GM12878 (cell line): ENCODE measurements at regions not wholly inside any gene's neighbourhood (a gene's known extent, or its start where the extent isn't known, plus 50 kb on each side); places are given as distances from the start of the nearest gene placed in this dataset.

Source experiments
- BCL11A ChIP-seq: IDR thresholded peaks from 2 replicates; pipeline ENCODE4 v1.6.1; 2011; ENCODE audit warnings: low read depth, low read length
- E2F8 ChIP-seq: fragments of 450-650 bp; IDR thresholded peaks from 2 replicates; pipeline ENCODE4 v1.6.1; 2018; ENCODE audit warnings: mild to moderate bottlenecking, low read depth, moderate library complexity; ENCODE audit not compliant: partially characterized antibody
- REST ChIP-seq: IDR thresholded peaks from 2 replicates; pipeline ENCODE4 v1.6.1; 2012; ENCODE audit warnings: mild to moderate bottlenecking, low read depth, low read length
- SIN3A ChIP-seq: IDR thresholded peaks from 2 replicates; pipeline ENCODE4 v1.6.1; 2012; ENCODE audit warnings: low read depth, low read length, improper control_type of control experiment
- SKIL ChIP-seq: fragments of 450-650 bp; IDR thresholded peaks from 2 replicates; pipeline ENCODE4 v1.6.1; 2017; ENCODE audit warnings: mild to moderate bottlenecking, low read depth, inconsistent platforms; ENCODE audit not compliant: poor library complexity, severe bottlenecking
- SRF ChIP-seq, 2 experiments: IDR thresholded peaks; 2 replicates each; pipeline ENCODE4 v1.6.1; 2011; ENCODE audit warnings: low read depth in 2 of 2, low read length in 2 of 2, mild to moderate bottlenecking in 1 of 2, moderate library complexity in 1 of 2
- TCF3 ChIP-seq: IDR thresholded peaks from 2 replicates; pipeline ENCODE4 v1.6.1; 2012; ENCODE audit warnings: low read depth, mild to moderate bottlenecking, low read length, borderline replicate concordance; ENCODE audit not compliant: insufficient read depth
- USF2 ChIP-seq: IDR thresholded peaks from 2 replicates; pipeline ENCODE4 v1.6.1; 2011; ENCODE audit warnings: low read depth, low read length, improper control_type of control experiment, borderline replicate concordance
- YY1 ChIP-seq: IDR thresholded peaks from 2 replicates; pipeline ENCODE4 v1.6.1; 2011; ENCODE audit warnings: low read depth, mild to moderate bottlenecking, low read length
- ZNF687 ChIP-seq: fragments of 450-650 bp; IDR thresholded peaks from 2 replicates; pipeline ENCODE4 v1.6.1; 2017; ENCODE audit warnings: mild to moderate bottlenecking, moderate library complexity

- TF ChIP-seq SKIL (no peak), TCF3 (no peak), REST (no peak), USF2 (no peak), SIN3A (no peak), BCL11A (no peak), ZNF687 (no peak), E2F8 (no peak), SRF (IDR thresholded peaks at IDR 0.05; ENCODE audit: low read depth in 2 of 2, low read length in 2 of 2) (no peak), YY1 (no peak)
- TF ChIP-seq, all 136 proteins: peak for 0
Observed at GRCh38 chr1:95728841-95729240, 494.8 kb downstream of the RWDD3 start (continued).
